Keratinocyte (primary cell): ENCODE measurements at regions not wholly inside any gene's neighbourhood (a gene's known extent, or its start where the extent isn't known, plus 50 kb on each side); places are given as distances from the start of the nearest gene placed in this dataset.
"Not testable (repeated sequence)": the region's sequence is repeated elsewhere in the genome, so short reads cannot be mapped to it uniquely, and the experiment has no call there.

Experiments
- DNase-seq: peaks from one replicate; pipeline ENCODE4 v3.0.0-alpha.2; 2011; ENCODE audit warnings: low read depth, missing footprints, low spot score
- FAIRE-seq: peaks from 2 replicates; lab custom pipeline; 2011; peaks lifted over from hg19 to GRCh38; lab: Jason Lieb, UNC
- H2AFZ ChIP-seq: 2 replicates; pipeline ENCODE4 v1.6.0; 2012; ENCODE audit warnings: low read length, control low read depth, inconsistent platforms; ENCODE audit not compliant: control insufficient read depth
- H3K27ac ChIP-seq: 2 replicates; pipeline ENCODE4 v1.5.1; 2011; ENCODE audit warnings: low read length; ENCODE audit not compliant: control insufficient read depth, insufficient read depth
- H3K27me3 ChIP-seq: 3 replicates; pipeline ENCODE4 v1.6.0; 2011; ENCODE audit warnings: low read length; ENCODE audit not compliant: control insufficient read depth, insufficient read depth; ENCODE audit errors: extremely low read depth
- H3K36me3 ChIP-seq, 2 experiments: 2 replicates in 1 of 2; 3 replicates in 1 of 2; pipeline ENCODE4 v1.5.1; 2011; ENCODE audit warnings: low read length in 2 of 2, mild to moderate bottlenecking in 1 of 2; ENCODE audit not compliant: control insufficient read depth in 2 of 2, insufficient read depth in 2 of 2; ENCODE audit errors: extremely low read depth in 1 of 2
- H3K4me1 ChIP-seq: 3 replicates; pipeline ENCODE4 v1.5.1; 2011; ENCODE audit warnings: low read length; ENCODE audit not compliant: control insufficient read depth, insufficient read depth; ENCODE audit errors: extremely low read depth
- H3K4me2 ChIP-seq: 3 replicates; pipeline ENCODE4 v1.6.0; 2011; ENCODE audit warnings: low read depth, low read length; ENCODE audit not compliant: control insufficient read depth, insufficient read depth; ENCODE audit errors: extremely low read depth
- H3K4me3 ChIP-seq, 3 experiments: fragments of 200-600 bp in 1 of 3; sonication (generic) in 1 of 3; 2 replicates in 2 of 3; 3 replicates in 1 of 3; pipeline ENCODE4 v1.5.1; 2011 to 2016; ENCODE audit warnings: low read length in 3 of 3, mild to moderate bottlenecking in 3 of 3, control low read depth in 2 of 3, inconsistent platforms in 1 of 3, low read depth in 1 of 3, mixed read lengths in 1 of 3, mixed run types in 1 of 3, moderate library complexity in 1 of 3; ENCODE audit not compliant: control insufficient read depth in 2 of 3, insufficient read depth in 2 of 3; ENCODE audit errors: extremely low read depth in 1 of 3
- H3K79me2 ChIP-seq: 2 replicates; pipeline ENCODE4 v1.6.0; 2012; ENCODE audit warnings: low read length; ENCODE audit not compliant: control insufficient read depth, insufficient read depth
- H3K9ac ChIP-seq: 3 replicates; pipeline ENCODE4 v1.6.0; 2011; ENCODE audit warnings: low read length; ENCODE audit not compliant: control insufficient read depth, insufficient read depth; ENCODE audit errors: extremely low read depth
- H3K9me1 ChIP-seq: 3 replicates; pipeline ENCODE4 v1.6.0; 2011; ENCODE audit warnings: low read length; ENCODE audit not compliant: control insufficient read depth, insufficient read depth; ENCODE audit errors: extremely low read depth
- H3K9me3 ChIP-seq: 2 replicates; pipeline ENCODE4 v1.5.1; 2012; ENCODE audit warnings: low read depth, low read length; ENCODE audit not compliant: control insufficient read depth
- H4K20me1 ChIP-seq: 3 replicates; pipeline ENCODE4 v1.6.0; 2011; ENCODE audit warnings: low read length; ENCODE audit not compliant: control insufficient read depth, insufficient read depth; ENCODE audit errors: extremely low read depth
- EZH2 ChIP-seq: IDR thresholded peaks from one replicate; pipeline ENCODE4 v1.6.1; 2012; ENCODE audit warnings: inconsistent platforms, mild to moderate bottlenecking, low read length, moderate library complexity
- dilution Hi-C: fragments of 300-500 bp; cut with MboI; formaldehyde crosslinking; loops from one replicate; pipeline ENCODE4 v1.7.0; 2020; ENCODE audit warnings: low sequenced_read_pairs; ENCODE audit not compliant: extremely low pct_ligation_motif_present
- TF ChIP-seq, protein P1 (sequence below), 3 experiments: IDR thresholded peaks in 1 of 3; conservative IDR thresholded peaks in 1 of 3; optimal IDR thresholded peaks in 1 of 3; 2 replicates in 2 of 3; 3 replicates in 1 of 3; pipeline versions ENCODE3 to v1.5.1; 2011; ENCODE audit warnings: low read length in 3 of 3, mild to moderate bottlenecking in 3 of 3, moderate library complexity in 2 of 3, control low read depth in 1 of 3, inconsistent platforms in 1 of 3; ENCODE audit not compliant: insufficient read depth in 2 of 3; ENCODE audit errors: extremely low read depth in 1 of 3

DNA sequence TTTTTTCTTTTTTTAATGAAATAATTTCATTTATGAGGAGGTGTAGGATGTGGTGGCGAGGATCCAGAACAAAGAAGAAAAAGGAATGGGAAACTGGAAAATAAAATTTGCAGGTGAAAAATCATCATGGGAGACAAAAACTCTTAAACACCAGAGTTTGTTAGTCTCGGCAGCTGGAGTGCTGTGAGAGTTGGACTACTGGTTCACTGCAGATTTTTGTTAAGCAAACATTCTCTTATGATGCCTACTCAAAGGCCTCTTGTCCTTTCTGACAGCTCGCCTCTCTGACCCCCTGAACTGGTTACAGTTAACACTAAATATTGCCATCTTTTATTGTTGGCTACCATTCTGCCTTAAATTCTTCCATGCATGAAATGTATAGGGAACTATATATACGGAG, 152.4 kb upstream of the DPH6 start:
- peaks cover 33% of the 10 kb centered on the region for H3K4me1 ChIP-seq
- DNase-seq (no peak), FAIRE-seq (no peak)
- no peaks in the 10 kb centered on the region for H3K79me2 ChIP-seq
- no peak overlapping the region for H3K4me2 ChIP-seq
- H2AFZ ChIP-seq: no peak overlapping the region
- no peak overlapping the region for H3K27ac ChIP-seq
- TF ChIP-seq EZH2: no peak
- H3K9ac ChIP-seq: no peak overlapping the region
- H3K9me1 ChIP-seq: no peaks in the 10 kb centered on the region
- no peaks in the 10 kb centered on the region for H3K27me3 ChIP-seq
- H3K4me3 ChIP-seq: no peak overlapping the region
- dilution Hi-C loops: no loop called here
- no peaks in the 10 kb centered on the region for H3K9me3 ChIP-seq
- H4K20me1 ChIP-seq: no peaks in the 10 kb centered on the region
- no peaks in the 10 kb centered on the region for H3K36me3 ChIP-seq

DNA sequence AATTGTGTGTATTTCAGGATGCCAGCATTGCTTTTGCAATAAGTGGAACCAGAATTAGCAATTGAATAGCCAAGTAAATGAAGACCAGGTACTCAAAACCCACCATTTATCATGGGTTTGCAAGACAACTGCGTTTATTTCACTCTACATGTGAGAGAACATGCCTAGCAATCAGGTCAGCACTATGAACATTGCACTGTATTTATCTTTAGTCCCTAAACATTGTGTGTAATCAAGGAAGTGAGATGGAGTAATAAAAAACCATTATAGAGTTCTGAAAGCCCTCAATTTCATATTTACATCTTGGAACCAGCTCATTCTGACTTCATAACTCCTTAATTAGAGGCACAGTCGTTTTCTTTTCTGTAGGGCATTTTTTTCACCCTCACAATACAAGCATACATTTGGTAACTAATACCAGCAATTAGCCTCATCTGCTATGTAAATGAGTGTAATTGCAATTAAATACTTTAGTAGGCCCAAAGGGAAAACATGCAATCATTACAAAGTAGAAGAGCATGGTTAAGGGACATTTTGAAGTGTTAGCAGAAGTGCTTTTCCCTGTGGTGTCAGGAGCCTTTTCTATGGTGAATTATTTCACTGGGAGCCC, 153.1 kb upstream of the DPH6 start:
- TF ChIP-seq, protein P1, sequence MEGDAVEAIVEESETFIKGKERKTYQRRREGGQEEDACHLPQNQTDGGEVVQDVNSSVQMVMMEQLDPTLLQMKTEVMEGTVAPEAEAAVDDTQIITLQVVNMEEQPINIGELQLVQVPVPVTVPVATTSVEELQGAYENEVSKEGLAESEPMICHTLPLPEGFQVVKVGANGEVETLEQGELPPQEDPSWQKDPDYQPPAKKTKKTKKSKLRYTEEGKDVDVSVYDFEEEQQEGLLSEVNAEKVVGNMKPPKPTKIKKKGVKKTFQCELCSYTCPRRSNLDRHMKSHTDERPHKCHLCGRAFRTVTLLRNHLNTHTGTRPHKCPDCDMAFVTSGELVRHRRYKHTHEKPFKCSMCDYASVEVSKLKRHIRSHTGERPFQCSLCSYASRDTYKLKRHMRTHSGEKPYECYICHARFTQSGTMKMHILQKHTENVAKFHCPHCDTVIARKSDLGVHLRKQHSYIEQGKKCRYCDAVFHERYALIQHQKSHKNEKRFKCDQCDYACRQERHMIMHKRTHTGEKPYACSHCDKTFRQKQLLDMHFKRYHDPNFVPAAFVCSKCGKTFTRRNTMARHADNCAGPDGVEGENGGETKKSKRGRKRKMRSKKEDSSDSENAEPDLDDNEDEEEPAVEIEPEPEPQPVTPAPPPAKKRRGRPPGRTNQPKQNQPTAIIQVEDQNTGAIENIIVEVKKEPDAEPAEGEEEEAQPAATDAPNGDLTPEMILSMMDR (optimal IDR thresholded peaks at IDR 0.05 in 1 of 3, IDR thresholded peaks at IDR 0.05 in 1 of 3, conservative IDR thresholded peaks at IDR 0.05 in 1 of 3; ENCODE audit: extremely low read depth in 1 of 3, insufficient read depth in 2 of 3, low read length in 3 of 3): no peak
- no peak for TF ChIP-seq EZH2
- no peak for FAIRE-seq
- Histone ChIP-seq H3K4me1 (peaks cover 33% of the 10 kb centered on the region), H4K20me1 (no peaks in the 10 kb centered on the region), H3K79me2 (no peaks in the 10 kb centered on the region), H3K36me3 (no peaks in the 10 kb centered on the region), H3K27ac (no peak overlapping the region), H3K4me3 (no peak overlapping the region), H2AFZ (no peak overlapping the region), H3K27me3 (no peaks in the 10 kb centered on the region), H3K4me2 (no peak overlapping the region), H3K9me3 (no peaks in the 10 kb centered on the region), H3K9me1 (no peaks in the 10 kb centered on the region), H3K9ac (no peak overlapping the region)
- DNase-seq: no peak
- dilution Hi-C loops: no loop called here

DNA sequence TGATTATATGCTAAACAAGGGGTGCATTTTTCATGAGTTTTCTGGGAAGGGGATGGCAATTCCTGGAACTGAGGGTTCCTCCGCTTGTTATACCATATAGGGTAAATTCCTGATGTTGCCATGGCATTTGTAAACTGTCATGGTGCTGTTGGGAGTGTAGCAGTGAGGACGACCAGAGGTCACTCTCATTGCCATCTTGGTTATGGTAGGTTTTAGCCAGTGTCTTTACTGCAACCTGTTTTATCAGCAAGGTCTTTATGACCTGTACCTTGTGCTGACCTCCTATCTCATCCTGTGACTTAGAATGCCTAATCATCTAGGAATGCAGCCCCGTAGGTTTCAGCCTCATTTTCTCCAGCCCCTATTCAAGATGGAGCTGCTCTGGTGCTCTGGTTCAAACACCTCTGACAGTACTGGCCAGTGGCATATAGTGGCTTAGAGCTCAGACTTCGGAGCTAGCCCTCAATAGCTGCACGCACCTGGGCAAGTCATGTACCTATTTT, 154.2 kb upstream of the DPH6 start:
- H3K4me3 ChIP-seq, dilution Hi-C loops, H2AFZ ChIP-seq, DNase-seq, FAIRE-seq, H3K4me2 ChIP-seq, H3K36me3 ChIP-seq, H3K27me3 ChIP-seq, H3K9me1 ChIP-seq, H3K27ac ChIP-seq, H3K79me2 ChIP-seq, H4K20me1 ChIP-seq, H3K9me3 ChIP-seq, H3K9ac ChIP-seq: not testable (repeated sequence)
- H3K4me1 ChIP-seq: peaks cover 33% of the 10 kb centered on the region
